ENCODE measurements at regions not wholly inside any gene's neighbourhood (a gene's known extent, or its start where the extent isn't known, plus 50 kb on each side); places are given as distances from the start of the nearest gene placed in this dataset.
"Not testable (repeated sequence)": the region's sequence is repeated elsewhere in the genome, so short reads cannot be mapped to it uniquely, and the experiment has no call there.

- no peak overlapping the region for H3K4me3 Mint-ChIP-seq
Observed at GRCh38 chr5:36739751-36740221, 133.4 kb downstream of the SLC1A3 start.

GRCh38 chr5:36740259-36740898 lies 134.0 kb downstream of the SLC1A3 start:
- DNase-seq (no peak), ATAC-seq (no peak)
- peaks cover 23% of the 10 kb centered on the region for H3K4me1 Mint-ChIP-seq
- H3K36me3 Mint-ChIP-seq (ENCODE audit: low read depth): peaks cover 10% of the 10 kb centered on the region
- H3K27me3 Mint-ChIP-seq: peaks cover 87% of the 10 kb centered on the region
- H3K4me3 Mint-ChIP-seq: no peak overlapping the region
- no peaks in the 10 kb centered on the region for H3K9me3 ChIP-seq (ENCODE audit: control insufficient read depth, low read length, poor library complexity, severe bottlenecking)
- no peak overlapping the region for H3K27ac Mint-ChIP-seq

More at GRCh38 chr5:36739751-36740221, 133.4 kb downstream of the SLC1A3 start:
- peaks cover 8% of the 10 kb centered on the region for H3K36me3 Mint-ChIP-seq (ENCODE audit: low read depth)
- peaks cover 87% of the 10 kb centered on the region for H3K27me3 Mint-ChIP-seq
- H3K4me1 Mint-ChIP-seq: peaks cover 20% of the 10 kb centered on the region
- ATAC-seq (peak; percentile 88), DNase-seq (peak in 2 of 3 donors; percentile 35 to 55)
- H3K9me3 ChIP-seq (ENCODE audit: control insufficient read depth, low read length, poor library complexity, severe bottlenecking): no peaks in the 10 kb centered on the region
- no peak overlapping the region for H3K27ac Mint-ChIP-seq

- H3K27ac Mint-ChIP-seq: no peak overlapping the region
- peaks cover 28% of the 10 kb centered on the region for H3K4me1 Mint-ChIP-seq
- no peak overlapping the region for H3K4me3 Mint-ChIP-seq
- ATAC-seq (no peak), DNase-seq (no peak)
- peaks cover 10% of the 10 kb centered on the region for H3K36me3 Mint-ChIP-seq (ENCODE audit: low read depth)
- H3K27me3 Mint-ChIP-seq: peaks cover 85% of the 10 kb centered on the region
- H3K9me3 ChIP-seq (ENCODE audit: control insufficient read depth, low read length, poor library complexity, severe bottlenecking): no peaks in the 10 kb centered on the region
Observed at GRCh38 chr5:36741128-36741527, 134.7 kb downstream of the SLC1A3 start.

GRCh38 chr5:36743891-36744772 lies 132.4 kb upstream of the NIPBL start:
- DNase-seq (no peak), ATAC-seq (no peak)
- Mint-ChIP-seq H3K36me3 (ENCODE audit: low read depth) (peaks cover 7% of the 10 kb centered on the region), H3K4me3 (peak overlapping the region; percentile 92), H3K4me1 (peaks cover 26% of the 10 kb centered on the region), H3K27ac (no peak overlapping the region), H3K27me3 (peaks cover 75% of the 10 kb centered on the region)
- H3K9me3 ChIP-seq (ENCODE audit: control insufficient read depth, low read length, poor library complexity, severe bottlenecking): no peaks in the 10 kb centered on the region

GRCh38 chr5:36744773-36745589 lies 131.6 kb upstream of the NIPBL start:
- peaks cover 20% of the 10 kb centered on the region for H3K4me1 Mint-ChIP-seq
- H3K9me3 ChIP-seq (ENCODE audit: control insufficient read depth, low read length, poor library complexity, severe bottlenecking): no peaks in the 10 kb centered on the region
- H3K4me3 Mint-ChIP-seq: peak overlapping the region; percentile 92
- H3K27me3 Mint-ChIP-seq: peaks cover 76% of the 10 kb centered on the region
- ATAC-seq (peak; percentile 64), DNase-seq (no peak)
- no peak overlapping the region for H3K27ac Mint-ChIP-seq
- peaks cover 7% of the 10 kb centered on the region for H3K36me3 Mint-ChIP-seq (ENCODE audit: low read depth)

GRCh38 chr5:36747794-36748193 lies 128.8 kb upstream of the NIPBL start:
- H3K4me3 Mint-ChIP-seq; ATAC-seq; DNase-seq; H3K9me3 ChIP-seq (ENCODE audit: control insufficient read depth, low read length, poor library complexity, severe bottlenecking); H3K36me3 Mint-ChIP-seq (ENCODE audit: low read depth); H3K27ac Mint-ChIP-seq: not testable (repeated sequence)
- Mint-ChIP-seq H3K27me3 (peaks cover 56% of the 10 kb centered on the region), H3K4me1 (peaks cover 17% of the 10 kb centered on the region)

- DNase-seq (no peak), ATAC-seq (no peak)
- H3K36me3 Mint-ChIP-seq (ENCODE audit: low read depth): peaks cover 2% of the 10 kb centered on the region
- H3K9me3 ChIP-seq (ENCODE audit: control insufficient read depth, low read length, poor library complexity, severe bottlenecking): no peaks in the 10 kb centered on the region
- H3K27ac Mint-ChIP-seq: no peak overlapping the region
- peaks cover 35% of the 10 kb centered on the region for H3K27me3 Mint-ChIP-seq
- H3K4me3 Mint-ChIP-seq: no peak overlapping the region
- no peaks in the 10 kb centered on the region for H3K4me1 Mint-ChIP-seq
Observed at GRCh38 chr5:36751886-36752285, 124.7 kb upstream of the NIPBL start.

- H3K36me3 Mint-ChIP-seq (ENCODE audit: low read depth): peaks cover 2% of the 10 kb centered on the region
- no peaks in the 10 kb centered on the region for H3K4me1 Mint-ChIP-seq
- H3K27ac Mint-ChIP-seq: no peak overlapping the region
- no peak overlapping the region for H3K4me3 Mint-ChIP-seq
- DNase-seq: no peak
- ATAC-seq: no peak
- no peaks in the 10 kb centered on the region for H3K9me3 ChIP-seq (ENCODE audit: control insufficient read depth, low read length, poor library complexity, severe bottlenecking)
- peaks cover 19% of the 10 kb centered on the region for H3K27me3 Mint-ChIP-seq
Observed at GRCh38 chr5:36755342-36755741, 121.2 kb upstream of the NIPBL start.

- H3K36me3 Mint-ChIP-seq (ENCODE audit: low read depth): peaks cover 2% of the 10 kb centered on the region
- no peak overlapping the region for H3K4me3 Mint-ChIP-seq
- ATAC-seq (no peak), DNase-seq (no peak)
- H3K4me1 Mint-ChIP-seq: no peaks in the 10 kb centered on the region
- H3K27ac Mint-ChIP-seq: no peak overlapping the region
- H3K27me3 Mint-ChIP-seq: peaks cover 18% of the 10 kb centered on the region
- no peaks in the 10 kb centered on the region for H3K9me3 ChIP-seq (ENCODE audit: control insufficient read depth, low read length, poor library complexity, severe bottlenecking)
Observed at GRCh38 chr5:36755920-36756488, 120.6 kb upstream of the NIPBL start.

GRCh38 chr5:36756848-36757247 lies 119.7 kb upstream of the NIPBL start:
- no peaks in the 10 kb centered on the region for H3K4me1 Mint-ChIP-seq
- no peak overlapping the region for H3K4me3 Mint-ChIP-seq
- no peak overlapping the region for H3K27ac Mint-ChIP-seq
- ATAC-seq (no peak), DNase-seq (no peak)
- peaks cover 2% of the 10 kb centered on the region for H3K36me3 Mint-ChIP-seq (ENCODE audit: low read depth)
- no peaks in the 10 kb centered on the region for H3K9me3 ChIP-seq (ENCODE audit: control insufficient read depth, low read length, poor library complexity, severe bottlenecking)
- H3K27me3 Mint-ChIP-seq: peaks cover 25% of the 10 kb centered on the region

- peaks cover 38% of the 10 kb centered on the region for H3K27me3 Mint-ChIP-seq
- no peak for ATAC-seq
- H3K4me1 Mint-ChIP-seq: no peaks in the 10 kb centered on the region
- H3K36me3 Mint-ChIP-seq (ENCODE audit: low read depth): peaks cover 2% of the 10 kb centered on the region
- no peaks in the 10 kb centered on the region for H3K9me3 ChIP-seq (ENCODE audit: control insufficient read depth, low read length, poor library complexity, severe bottlenecking)
- no peak overlapping the region for H3K4me3 Mint-ChIP-seq
- DNase-seq: no peak
- H3K27ac Mint-ChIP-seq: no peak overlapping the region
Observed at GRCh38 chr5:36759117-36759516, 117.5 kb upstream of the NIPBL start.

GRCh38 chr5:36763454-36763853 lies 113.1 kb upstream of the NIPBL start:
- H3K4me3 Mint-ChIP-seq: no peak overlapping the region
- ATAC-seq: no peak

GRCh38 chr5:36765876-36766275 lies 110.7 kb upstream of the NIPBL start:
- Mint-ChIP-seq H3K4me1 (no peaks in the 10 kb centered on the region), H3K4me3 (no peak overlapping the region), H3K36me3 (ENCODE audit: low read depth) (no peaks in the 10 kb centered on the region), H3K27me3 (peaks cover 27% of the 10 kb centered on the region), H3K27ac (no peak overlapping the region)
- ATAC-seq: no peak
- H3K9me3 ChIP-seq (ENCODE audit: control insufficient read depth, low read length, poor library complexity, severe bottlenecking): no peaks in the 10 kb centered on the region
- DNase-seq: no peak

More at GRCh38 chr5:36763454-36763853, 113.1 kb upstream of the NIPBL start:
- Mint-ChIP-seq H3K4me1 (no peaks in the 10 kb centered on the region), H3K27ac (no peak overlapping the region), H3K36me3 (ENCODE audit: low read depth) (no peaks in the 10 kb centered on the region), H3K27me3 (peaks cover 27% of the 10 kb centered on the region)
- no peak for DNase-seq
- H3K9me3 ChIP-seq (ENCODE audit: control insufficient read depth, low read length, poor library complexity, severe bottlenecking): no peaks in the 10 kb centered on the region

Measured in T-helper 17 cell (primary cell).